H9 (cell line): ENCODE measurements at regions not wholly inside any gene's neighbourhood (a gene's known extent, or its start where the extent isn't known, plus 50 kb on each side); places are given as distances from the start of the nearest gene placed in this dataset.

Experiments used
- DNase-seq: peaks from one replicate; pipeline ENCODE4 v3.0.0-alpha.2; 2017
- H2AFZ ChIP-seq: one replicate; pipeline ENCODE4 v1.6.1; 2013; ENCODE audit warnings: mild to moderate bottlenecking, low read length, control low read depth, moderate library complexity
- H2AK5ac ChIP-seq: 2 replicates; pipeline ENCODE4 v1.6.1; 2013; ENCODE audit warnings: low read length, control low read depth, mixed read lengths; ENCODE audit not compliant: insufficient read length
- H2BK120ac ChIP-seq: one replicate; pipeline ENCODE4 v1.6.1; 2013; ENCODE audit warnings: low read depth, mild to moderate bottlenecking, low read length, control low read depth, inconsistent platforms; ENCODE audit not compliant: poor library complexity, severe bottlenecking
- H2BK12ac ChIP-seq: 2 replicates; pipeline ENCODE4 v1.6.1; 2013; ENCODE audit warnings: low read length, control low read depth, mixed read lengths, low read depth; ENCODE audit not compliant: insufficient read length
- H2BK15ac ChIP-seq: 2 replicates; pipeline ENCODE4 v1.6.1; 2013; ENCODE audit warnings: low read depth, low read length, control low read depth
- H2BK20ac ChIP-seq: one replicate; pipeline ENCODE4 v1.6.1; 2013; ENCODE audit warnings: low read depth, mild to moderate bottlenecking, low read length, control low read depth, inconsistent platforms; ENCODE audit not compliant: poor library complexity, severe bottlenecking
- H2BK5ac ChIP-seq: 2 replicates; pipeline ENCODE4 v1.6.1; 2013; ENCODE audit warnings: low read length, control low read depth, mixed read lengths; ENCODE audit not compliant: insufficient read length
- H3K14ac ChIP-seq: 2 replicates; pipeline ENCODE4 v1.6.1; 2013; ENCODE audit warnings: low read length, control low read depth; ENCODE audit not compliant: insufficient read depth
- H3K18ac ChIP-seq: 2 replicates; pipeline ENCODE4 v1.6.1; 2013; ENCODE audit warnings: low read depth, mild to moderate bottlenecking, mixed read lengths, low read length, control low read depth; ENCODE audit not compliant: insufficient read length
- H3K23ac ChIP-seq: 2 replicates; pipeline ENCODE4 v1.6.1; 2013; ENCODE audit warnings: low read length, control low read depth, mixed read lengths, low read depth; ENCODE audit not compliant: insufficient read length
- H3K23me2 ChIP-seq: 2 replicates; pipeline ENCODE4 v1.6.1; 2013; ENCODE audit warnings: low read depth, mild to moderate bottlenecking, mixed read lengths, low read length, control low read depth; ENCODE audit not compliant: insufficient read length, poor library complexity, severe bottlenecking
- H3K27ac ChIP-seq: 2 replicates; pipeline ENCODE4 v1.5.1; 2013; ENCODE audit warnings: low read length, control low read depth, mixed read lengths, low read depth; ENCODE audit not compliant: insufficient read length
- H3K27me3 ChIP-seq: 2 replicates; pipeline ENCODE4 v1.6.1; 2013; ENCODE audit warnings: low read length, control low read depth, inconsistent platforms; ENCODE audit not compliant: insufficient read depth
- H3K4ac ChIP-seq: 2 replicates; pipeline ENCODE4 v1.6.1; 2013; ENCODE audit warnings: low read depth, mild to moderate bottlenecking, control low read depth, inconsistent platforms, low read length, moderate library complexity
- H3K4me1 ChIP-seq: 2 replicates; pipeline ENCODE4 v1.6.1; 2013; ENCODE audit warnings: low read length, control low read depth, inconsistent platforms; ENCODE audit not compliant: insufficient read depth
- H3K4me2 ChIP-seq: 2 replicates; pipeline ENCODE4 v1.6.1; 2013; ENCODE audit warnings: low read length, control low read depth, mixed read lengths; ENCODE audit not compliant: insufficient read length, insufficient read depth
- H3K56ac ChIP-seq: 2 replicates; pipeline ENCODE4 v1.6.1; 2013; ENCODE audit warnings: low read depth, mild to moderate bottlenecking, mixed read lengths, low read length, control low read depth; ENCODE audit not compliant: insufficient read length
- H3K79me1 ChIP-seq: 2 replicates; pipeline ENCODE4 v1.6.1; 2013; ENCODE audit warnings: low read depth, mild to moderate bottlenecking, moderate library complexity, low read length, control low read depth, inconsistent platforms; ENCODE audit not compliant: insufficient read depth, poor library complexity, severe bottlenecking
- H3K79me2 ChIP-seq: 2 replicates; pipeline ENCODE4 v1.6.1; 2013; ENCODE audit warnings: low read length, control low read depth, inconsistent platforms; ENCODE audit not compliant: insufficient read depth
- H3K9ac ChIP-seq: 2 replicates; pipeline ENCODE4 v1.6.1; 2013; ENCODE audit warnings: low read length, control low read depth, mixed read lengths; ENCODE audit not compliant: insufficient read length; ENCODE audit errors: extremely low read depth
- H3K9me3 ChIP-seq: one replicate; pipeline ENCODE4 v1.6.1; 2013; ENCODE audit warnings: low read depth, low read length, inconsistent platforms; ENCODE audit not compliant: control insufficient read depth
- H3T11ph ChIP-seq: one replicate; pipeline ENCODE4 v1.6.1; 2013; ENCODE audit warnings: mild to moderate bottlenecking, low read length, control low read depth, inconsistent platforms
- H4K20me1 ChIP-seq: one replicate; pipeline ENCODE4 v1.6.1; 2013; ENCODE audit not compliant: control insufficient read depth, insufficient read length, insufficient read depth
- H4K5ac ChIP-seq: 2 replicates; pipeline ENCODE4 v1.6.1; 2013; ENCODE audit warnings: low read depth, mild to moderate bottlenecking, mixed read lengths, low read length, control low read depth; ENCODE audit not compliant: insufficient read length
- H4K8ac ChIP-seq: replicated peaks from 2 replicates; pipeline ENCODE4 v1.6.1; 2013; ENCODE audit warnings: low read length, control low read depth, mixed read lengths, low read depth; ENCODE audit not compliant: insufficient read length
- H4K91ac ChIP-seq: 2 replicates; pipeline ENCODE4 v1.6.1; 2013; ENCODE audit warnings: low read depth, mild to moderate bottlenecking, moderate library complexity, mixed read lengths, low read length, control low read depth; ENCODE audit not compliant: insufficient read length
- H3K27ac Mint-ChIP-seq, 3 experiments: 2 replicates in 2 of 3; 3 replicates in 1 of 3; pipeline ENCODE4 v1.8.0; 2020 to 2021; ENCODE audit warnings: mixed read lengths in 3 of 3, mild to moderate bottlenecking in 1 of 3, moderate library complexity in 1 of 3
- H3K27me3 Mint-ChIP-seq: 2 replicates; pipeline ENCODE4 v1.8.0; 2021; ENCODE audit warnings: low read depth, mild to moderate bottlenecking, moderate library complexity, mixed read lengths
- H3K36me3 Mint-ChIP-seq, 3 experiments: 2 replicates in 2 of 3; 3 replicates in 1 of 3; pipeline ENCODE4 v1.8.0; 2020 to 2021; ENCODE audit warnings: low read depth in 3 of 3, mixed read lengths in 3 of 3; ENCODE audit not compliant: insufficient read depth in 1 of 3
- H3K4me1 Mint-ChIP-seq, 2 experiments: 2 replicates each; pipeline ENCODE4 v1.8.0; 2020; ENCODE audit warnings: mixed read lengths in 2 of 2
- H3K4me3 Mint-ChIP-seq, 2 experiments: 2 replicates in 1 of 2; 3 replicates in 1 of 2; pipeline ENCODE4 v1.8.0; 2020 to 2021; ENCODE audit warnings: mild to moderate bottlenecking in 2 of 2, mixed read lengths in 2 of 2, moderate library complexity in 1 of 2
- H3K9me3 Mint-ChIP-seq, 2 experiments: 2 replicates in 1 of 2; 3 replicates in 1 of 2; pipeline ENCODE4 v1.8.0; 2020; ENCODE audit warnings: mild to moderate bottlenecking in 2 of 2, mixed read lengths in 2 of 2, moderate library complexity in 1 of 2
- WGBS: extraction: QIAGEN DNeasy Blood & Tissue Kit; methylation state at CpG from one replicate; pipeline ENCODE4 v1.1.7; 2013; ENCODE audit warnings: missing lambda C conversion rate, low lambda C conversion rate, mixed read lengths; ENCODE audit not compliant: insufficient read length; ENCODE audit errors: extremely low coverage; 5-methylcytosine and 5-hydroxymethylcytosine counted together
- TF ChIP-seq, protein P1 (sequence below): fragments of 200-600 bp; sonication (generic); conservative IDR thresholded peaks from 3 replicates; pipeline ENCODE4 v1.8.0; 2021; ENCODE audit warnings: antibody characterized with exemption, mild to moderate bottlenecking

DNA sequence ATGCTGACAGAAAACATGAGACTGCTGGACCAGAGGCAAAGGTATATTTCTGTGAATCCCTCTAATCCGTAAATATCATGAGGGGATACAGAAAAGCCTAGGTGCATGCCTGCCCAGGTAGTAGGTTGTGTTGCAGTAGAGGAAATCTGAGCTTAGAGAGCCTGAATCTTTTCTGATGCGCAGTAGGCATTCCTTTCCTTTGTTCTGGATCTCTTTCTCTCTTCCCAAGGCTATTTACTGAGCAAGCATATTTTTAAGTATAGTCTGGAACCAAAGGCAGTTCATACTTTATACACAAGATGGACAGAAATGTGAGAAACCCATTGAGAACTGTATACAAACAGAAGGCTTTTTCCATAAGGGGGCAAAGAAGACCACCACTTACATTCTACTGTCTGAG, 359.3 kb downstream of the TMEM161B start:
- no peak overlapping the region for H3K4me2 ChIP-seq
- no peaks in the 10 kb centered on the region for H3K27me3 ChIP-seq
- H3T11ph ChIP-seq: no peak overlapping the region
- no peak overlapping the region for H4K91ac ChIP-seq
- no peaks in the 10 kb centered on the region for H3K23me2 ChIP-seq
- Mint-ChIP-seq H3K4me3 (no peak overlapping the region), H3K4me1 (peaks cover 14 to 16% of the 10 kb centered on the region in 2 experiments), H3K27me3 (no peaks in the 10 kb centered on the region), H3K36me3 (peaks cover 0 to 12% (median 2%) of the 10 kb centered on the region in 3 experiments; a peak in 1 of 7 replicates), H3K9me3 (peaks cover 0 to 4% of the 10 kb centered on the region in 2 experiments; a peak in 2 of 5 replicates), H3K27ac (peak overlapping the region in 2 of 3 experiments; percentile 52 to 86; a peak in 2 of 7 replicates)
- no peak overlapping the region for H3K27ac ChIP-seq
- no peaks in the 10 kb centered on the region for H3K4me1 ChIP-seq
- H4K20me1 ChIP-seq: no peaks in the 10 kb centered on the region
- DNase-seq: no peak
- H2BK120ac ChIP-seq: no peak overlapping the region
- no peak overlapping the region for H4K5ac ChIP-seq
- no peak overlapping the region for H2BK5ac ChIP-seq
- H3K9ac ChIP-seq: no peak overlapping the region
- WGBS: no CpG with 5 or more reads among the region's 2 CpGs
- no peak overlapping the region for H2AFZ ChIP-seq
- H3K14ac ChIP-seq: no peak overlapping the region
- no peak overlapping the region for H3K18ac ChIP-seq
- TF ChIP-seq, protein P1, sequence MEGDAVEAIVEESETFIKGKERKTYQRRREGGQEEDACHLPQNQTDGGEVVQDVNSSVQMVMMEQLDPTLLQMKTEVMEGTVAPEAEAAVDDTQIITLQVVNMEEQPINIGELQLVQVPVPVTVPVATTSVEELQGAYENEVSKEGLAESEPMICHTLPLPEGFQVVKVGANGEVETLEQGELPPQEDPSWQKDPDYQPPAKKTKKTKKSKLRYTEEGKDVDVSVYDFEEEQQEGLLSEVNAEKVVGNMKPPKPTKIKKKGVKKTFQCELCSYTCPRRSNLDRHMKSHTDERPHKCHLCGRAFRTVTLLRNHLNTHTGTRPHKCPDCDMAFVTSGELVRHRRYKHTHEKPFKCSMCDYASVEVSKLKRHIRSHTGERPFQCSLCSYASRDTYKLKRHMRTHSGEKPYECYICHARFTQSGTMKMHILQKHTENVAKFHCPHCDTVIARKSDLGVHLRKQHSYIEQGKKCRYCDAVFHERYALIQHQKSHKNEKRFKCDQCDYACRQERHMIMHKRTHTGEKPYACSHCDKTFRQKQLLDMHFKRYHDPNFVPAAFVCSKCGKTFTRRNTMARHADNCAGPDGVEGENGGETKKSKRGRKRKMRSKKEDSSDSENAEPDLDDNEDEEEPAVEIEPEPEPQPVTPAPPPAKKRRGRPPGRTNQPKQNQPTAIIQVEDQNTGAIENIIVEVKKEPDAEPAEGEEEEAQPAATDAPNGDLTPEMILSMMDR: no peak
- no peak overlapping the region for H2BK12ac ChIP-seq
- H3K9me3 ChIP-seq: no peaks in the 10 kb centered on the region
- no peak overlapping the region for H2BK20ac ChIP-seq
- no peak overlapping the region for H3K4ac ChIP-seq
- no peak overlapping the region for H3K23ac ChIP-seq
- no peak overlapping the region for H2BK15ac ChIP-seq
- no peak overlapping the region for H3K56ac ChIP-seq
- no peak overlapping the region for H4K8ac ChIP-seq
- H3K79me1 ChIP-seq: no peaks in the 10 kb centered on the region
- no peaks in the 10 kb centered on the region for H3K79me2 ChIP-seq
- no peak overlapping the region for H2AK5ac ChIP-seq
